ENCODE measurements at regions not wholly inside any gene's neighbourhood (a gene's known extent, or its start where the extent isn't known, plus 50 kb on each side); places are given as distances from the start of the nearest gene placed in this dataset.

DNA sequence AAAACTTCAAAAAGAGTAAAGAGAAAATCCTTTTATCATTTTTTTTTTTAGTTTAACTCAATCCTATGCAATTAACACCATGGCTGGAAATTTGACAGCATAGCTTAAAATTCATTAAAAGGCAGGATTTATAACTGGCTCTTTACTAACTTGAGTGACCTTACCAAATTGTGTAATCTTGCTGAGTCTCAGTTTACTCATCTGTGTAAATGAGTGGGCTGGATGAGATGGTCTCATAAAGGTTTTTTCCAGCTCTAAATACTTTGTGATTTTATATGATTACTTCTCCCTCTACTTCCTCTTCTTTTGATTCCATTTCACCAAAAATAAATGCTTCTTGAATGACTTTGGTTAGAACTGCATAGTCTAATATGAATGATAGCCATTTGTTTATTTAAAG is 234.9 kb upstream of the SATB1 start:
- TF ChIP-seq, protein P1, sequence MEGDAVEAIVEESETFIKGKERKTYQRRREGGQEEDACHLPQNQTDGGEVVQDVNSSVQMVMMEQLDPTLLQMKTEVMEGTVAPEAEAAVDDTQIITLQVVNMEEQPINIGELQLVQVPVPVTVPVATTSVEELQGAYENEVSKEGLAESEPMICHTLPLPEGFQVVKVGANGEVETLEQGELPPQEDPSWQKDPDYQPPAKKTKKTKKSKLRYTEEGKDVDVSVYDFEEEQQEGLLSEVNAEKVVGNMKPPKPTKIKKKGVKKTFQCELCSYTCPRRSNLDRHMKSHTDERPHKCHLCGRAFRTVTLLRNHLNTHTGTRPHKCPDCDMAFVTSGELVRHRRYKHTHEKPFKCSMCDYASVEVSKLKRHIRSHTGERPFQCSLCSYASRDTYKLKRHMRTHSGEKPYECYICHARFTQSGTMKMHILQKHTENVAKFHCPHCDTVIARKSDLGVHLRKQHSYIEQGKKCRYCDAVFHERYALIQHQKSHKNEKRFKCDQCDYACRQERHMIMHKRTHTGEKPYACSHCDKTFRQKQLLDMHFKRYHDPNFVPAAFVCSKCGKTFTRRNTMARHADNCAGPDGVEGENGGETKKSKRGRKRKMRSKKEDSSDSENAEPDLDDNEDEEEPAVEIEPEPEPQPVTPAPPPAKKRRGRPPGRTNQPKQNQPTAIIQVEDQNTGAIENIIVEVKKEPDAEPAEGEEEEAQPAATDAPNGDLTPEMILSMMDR (conservative IDR thresholded peaks at IDR 0.05; ENCODE audit: low read length), result no peak
- TF ChIP-seq EZH2phosphoT487 (IDR thresholded peaks at IDR 0.05; ENCODE audit: borderline replicate concordance, low read depth, low read length), result no peak

Data from OCI-LY7 (cell line).